GM12878 (cell line): ENCODE measurements at regions not wholly inside any gene's neighbourhood (a gene's known extent, or its start where the extent isn't known, plus 50 kb on each side); places are given as distances from the start of the nearest gene placed in this dataset.

Source experiments
- ATAC-seq: fragments of 200-7000 bp; cut with Tn5 transposase; 3 replicates; pipeline ENCODE4 v1.9.1; 2020; ENCODE audit warnings: mild to moderate bottlenecking, moderate library complexity
- BruUV-seq: library from RNA; stranded (reverse); fragments of 400-500 nt; replicated peaks from 2 replicates; lab custom pipeline; 2021; lab: Mats Ljungman, UMichigan
- CTCF ChIA-PET: fragments of 300-600 bp; sonication (Branson Sonifier 250); formaldehyde crosslinking; extraction: SDS; loops from one replicate; lab custom pipeline; 2021; ENCODE audit warnings: inconsistent platforms; lab: Yijun Ruan, JAX
- POLR2A ChIA-PET: fragments of 350-600 bp; formaldehyde crosslinking; extraction: SDS; loops from one replicate; lab custom pipeline; 2021; ENCODE audit warnings: inconsistent platforms; lab: Charles Lee
- RAD21 ChIA-PET: fragments of 300-600 bp; sonication (Branson Sonifier 250); formaldehyde crosslinking; loops from one replicate; lab custom pipeline; 2023; ENCODE audit warnings: antibody characterized with exemption; ENCODE audit not compliant: unreplicated experiment; lab: Charles Lee
- SMC1A ChIA-PET: fragments of 300-600 bp; sonication (Branson Sonifier 250); formaldehyde crosslinking; loops from one replicate; lab custom pipeline; 2023; ENCODE audit not compliant: unreplicated experiment, uncharacterized antibody; lab: Charles Lee
- DNase-seq: peaks from one replicate; pipeline ENCODE4 v3.0.0-alpha.2; 2011; ENCODE audit warnings: low read depth, low spot score
- FAIRE-seq: peaks from 3 replicates; lab custom pipeline; 2011; peaks lifted over from hg19 to GRCh38; lab: Jason Lieb, UNC
- H2AFZ ChIP-seq: 2 replicates; pipeline ENCODE4 v1.6.0; 2011; ENCODE audit warnings: low read depth, low read length, control low read depth; ENCODE audit not compliant: control insufficient read depth
- H3K27ac ChIP-seq: 2 replicates; pipeline ENCODE4 v1.5.1; 2011; ENCODE audit warnings: control low read depth; ENCODE audit not compliant: control insufficient read depth, insufficient read depth
- H3K27me3 ChIP-seq, 2 experiments: replicated peaks in 1 of 2; 2 replicates each; pipeline versions ENCODE4 v1.6.0 to v1.6.1; 2011; ENCODE audit warnings: low read length in 1 of 2; ENCODE audit not compliant: control insufficient read depth in 2 of 2, insufficient read depth in 2 of 2
- H3K36me3 ChIP-seq, 2 experiments: 2 replicates each; pipeline ENCODE4 v1.5.1; 2011; ENCODE audit warnings: low read length in 1 of 2; ENCODE audit not compliant: control insufficient read depth in 2 of 2, insufficient read depth in 2 of 2
- H3K4me1 ChIP-seq: 2 replicates; pipeline ENCODE4 v1.6.1; 2011; ENCODE audit warnings: mild to moderate bottlenecking, low read length, moderate library complexity, mixed read lengths; ENCODE audit not compliant: control insufficient read depth, insufficient read depth
- H3K4me2 ChIP-seq: 2 replicates; pipeline ENCODE4 v1.6.0; 2011; ENCODE audit warnings: control low read depth; ENCODE audit not compliant: control insufficient read depth, insufficient read depth
- H3K4me3 ChIP-seq: fragments of 200-600 bp; sonication (generic); 2 replicates; pipeline ENCODE4 v1.5.1; 2016
- H3K79me2 ChIP-seq: 2 replicates; pipeline ENCODE4 v1.6.0; 2011; ENCODE audit warnings: low read length; ENCODE audit not compliant: control insufficient read depth, insufficient read depth
- H3K9ac ChIP-seq: 2 replicates; pipeline ENCODE4 v1.8.0; 2011; ENCODE audit warnings: low read length, control low read depth, mixed read lengths; ENCODE audit not compliant: control insufficient read depth, insufficient read depth
- H3K9me3 ChIP-seq: replicated peaks from 3 replicates; pipeline ENCODE4 v1.5.1; 2011; ENCODE audit warnings: mild to moderate bottlenecking, low read length; ENCODE audit not compliant: control insufficient read depth, insufficient read depth
- H4K20me1 ChIP-seq: 2 replicates; pipeline ENCODE4 v1.6.0; 2011; ENCODE audit not compliant: control insufficient read depth, insufficient read depth
- ASH2L ChIP-seq: fragments of 300-600, 200-600 bp; sonication (generic); IDR thresholded peaks from 2 replicates; pipeline ENCODE4 v1.6.1; 2017; ENCODE audit warnings: low read depth, mild to moderate bottlenecking, borderline replicate concordance
- BHLHE40 ChIP-seq, 2 experiments: fragments of 450-650 bp in 1 of 2; IDR thresholded peaks; 2 replicates each; pipeline ENCODE4 v1.6.1; 2011 to 2017; ENCODE audit warnings: low read depth in 2 of 2, borderline replicate concordance in 1 of 2, improper control_type of control experiment in 1 of 2, low read length in 1 of 2, mild to moderate bottlenecking in 1 of 2
- CEBPB ChIP-seq, 2 experiments: fragments of 150-350 bp in 1 of 2; IDR thresholded peaks; 2 replicates each; pipeline ENCODE4 v1.6.1; 2012 to 2014; ENCODE audit warnings: low read depth in 2 of 2, low read length in 2 of 2, borderline replicate concordance in 1 of 2, inconsistent platforms in 1 of 2
- CHD2 ChIP-seq: IDR thresholded peaks from 2 replicates; pipeline ENCODE4 v1.6.1; 2011; ENCODE audit warnings: low read depth, low read length, improper control_type of control experiment, borderline replicate concordance
- ESRRA ChIP-seq: IDR thresholded peaks from 2 replicates; pipeline ENCODE4 v1.6.1; 2012; ENCODE audit warnings: mild to moderate bottlenecking, low read length, improper control_type of control experiment
- NBN ChIP-seq: fragments of 450-650 bp; IDR thresholded peaks from 2 replicates; pipeline ENCODE4 v1.6.1; 2016
- POLR2AphosphoS5 ChIP-seq: IDR thresholded peaks from 2 replicates; pipeline ENCODE4 v1.6.1; 2011; ENCODE audit warnings: mild to moderate bottlenecking, low read length, inconsistent platforms
- ZBED1 ChIP-seq: IDR thresholded peaks from 2 replicates; pipeline ENCODE4 v1.6.1; 2016; ENCODE audit warnings: borderline replicate concordance
- ZNF24 ChIP-seq: fragments of 450-650 bp; IDR thresholded peaks from 2 replicates; pipeline ENCODE4 v1.6.1; 2017; ENCODE audit warnings: antibody characterized with exemption, mild to moderate bottlenecking
- in situ Hi-C: fragments of 300-500 bp; cut with MboI; formaldehyde crosslinking; loops from 9 replicates; pipeline ENCODE4 v1.14.3; 2018; ENCODE audit warnings: mixed read lengths
- intact Hi-C: fragments of 100-400 bp; cut with micrococcal nuclease; formaldehyde crosslinking; loops from one replicate; pipeline ENCODE4 v1.14.2; 2022; ENCODE audit not compliant: unreplicated experiment
- TF ChIP-seq, protein P1 (sequence below): fragments of 150-350 bp; IDR thresholded peaks from 2 replicates; pipeline ENCODE4 v1.6.1; 2014; ENCODE audit warnings: mild to moderate bottlenecking, low read depth, low read length

DNA sequence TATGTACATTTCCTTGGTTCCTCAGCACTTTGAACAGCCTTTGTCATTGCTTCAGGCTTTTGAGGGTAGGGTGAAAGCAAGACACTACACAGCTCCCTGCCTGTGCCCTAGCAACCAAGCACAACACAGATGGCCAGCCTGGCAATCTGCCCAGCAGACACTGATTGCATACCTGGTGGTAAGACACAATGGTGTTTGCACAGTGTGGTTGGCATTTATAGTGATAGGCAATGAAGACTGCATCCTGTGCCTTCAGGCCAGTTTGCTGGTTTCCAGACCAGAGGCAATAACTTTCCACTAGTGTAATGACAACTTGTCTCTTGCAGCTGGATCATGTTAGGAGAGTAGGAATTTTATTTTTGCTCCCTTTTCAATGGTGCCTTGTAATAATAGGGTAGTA, 144.5 kb upstream of the TNC start (continued):
- TF ChIP-seq, protein P1, sequence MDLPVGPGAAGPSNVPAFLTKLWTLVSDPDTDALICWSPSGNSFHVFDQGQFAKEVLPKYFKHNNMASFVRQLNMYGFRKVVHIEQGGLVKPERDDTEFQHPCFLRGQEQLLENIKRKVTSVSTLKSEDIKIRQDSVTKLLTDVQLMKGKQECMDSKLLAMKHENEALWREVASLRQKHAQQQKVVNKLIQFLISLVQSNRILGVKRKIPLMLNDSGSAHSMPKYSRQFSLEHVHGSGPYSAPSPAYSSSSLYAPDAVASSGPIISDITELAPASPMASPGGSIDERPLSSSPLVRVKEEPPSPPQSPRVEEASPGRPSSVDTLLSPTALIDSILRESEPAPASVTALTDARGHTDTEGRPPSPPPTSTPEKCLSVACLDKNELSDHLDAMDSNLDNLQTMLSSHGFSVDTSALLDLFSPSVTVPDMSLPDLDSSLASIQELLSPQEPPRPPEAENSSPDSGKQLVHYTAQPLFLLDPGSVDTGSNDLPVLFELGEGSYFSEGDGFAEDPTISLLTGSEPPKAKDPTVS, result no peak
- TF ChIP-seq ESRRA, result no peak
- TF ChIP-seq BHLHE40 (IDR thresholded peaks at IDR 0.05; ENCODE audit: borderline replicate concordance in 1 of 2, low read depth in 2 of 2, low read length in 1 of 2), result no peak

DNA sequence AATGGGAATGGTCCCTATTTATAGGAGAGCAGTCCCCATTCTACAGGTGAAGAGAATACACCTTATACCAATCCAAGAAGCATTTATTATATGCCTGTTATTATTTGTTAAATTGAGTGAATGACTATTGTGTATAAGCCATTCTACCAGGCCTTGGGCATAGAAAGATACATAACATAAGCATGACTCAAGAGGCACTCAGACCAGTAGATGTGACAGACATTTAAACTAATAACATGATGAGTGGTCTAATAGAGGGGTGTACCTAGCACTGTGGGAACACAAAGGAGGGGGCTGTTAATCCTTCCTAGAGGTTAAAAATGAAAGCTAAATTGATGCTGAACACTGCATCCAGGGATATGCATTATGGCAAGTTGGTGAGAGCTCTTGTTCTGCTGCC, 145.0 kb upstream of the TNC start:
- Histone ChIP-seq H3K4me1 (no peaks in the 10 kb centered on the region), H3K79me2 (no peaks in the 10 kb centered on the region), H4K20me1 (no peaks in the 10 kb centered on the region), H3K27me3 (no peaks in the 10 kb centered on the region), H3K4me2 (no peak overlapping the region), H2AFZ (no peak overlapping the region), H3K36me3 (no peaks in the 10 kb centered on the region), H3K9ac (no peak overlapping the region), H3K27ac (no peak overlapping the region), H3K9me3 (no peaks in the 10 kb centered on the region), H3K4me3 (no peak overlapping the region)
- ATAC-seq (no peak), DNase-seq (no peak), FAIRE-seq (no peak)
- POLR2A ChIA-PET, result no interaction called here
- no TSS peak for BruUV-seq
- no peak for TF ChIP-seq ASH2L
- TF ChIP-seq CEBPB (IDR thresholded peaks at IDR 0.05; ENCODE audit: borderline replicate concordance in 1 of 2, low read depth in 2 of 2, low read length in 2 of 2), result no peak
- TF ChIP-seq ZNF24, result no peak
- TF ChIP-seq NBN, result no peak
- no peak for TF ChIP-seq CHD2
- no peak for TF ChIP-seq ZBED1
- TF ChIP-seq POLR2AphosphoS5, result no peak
- TF ChIP-seq ESRRA, result no peak
- intact Hi-C loops, result no loop called here
- RAD21 ChIA-PET, result no interaction called here
- SMC1A ChIA-PET, result no interaction called here
- in situ Hi-C loops, result no loop called here
- CTCF ChIA-PET, result interaction anchor here (0.6 to 1.3 kb wide), 2 partner anchors 37 to 370 kb away, joined by 3 to 5 read pairs; no protein-coding TSS in a partner anchor
